CMK (cell line): ENCODE measurements at regions not wholly inside any gene's neighbourhood (a gene's known extent, or its start where the extent isn't known, plus 50 kb on each side); places are given as distances from the start of the nearest gene placed in this dataset.

Source experiments
- DNase-seq: peaks from one replicate; pipeline ENCODE4 v3.0.0-alpha.2; 2010; ENCODE audit warnings: low read depth

- DNase-seq: no peak
These were observed 405.9 kb downstream of the NR2F2 start for GRCh38 chr15:96736384-96736783.

- DNase-seq: no peak
These were observed 406.9 kb downstream of the NR2F2 start for GRCh38 chr15:96737408-96737807.

DNA sequence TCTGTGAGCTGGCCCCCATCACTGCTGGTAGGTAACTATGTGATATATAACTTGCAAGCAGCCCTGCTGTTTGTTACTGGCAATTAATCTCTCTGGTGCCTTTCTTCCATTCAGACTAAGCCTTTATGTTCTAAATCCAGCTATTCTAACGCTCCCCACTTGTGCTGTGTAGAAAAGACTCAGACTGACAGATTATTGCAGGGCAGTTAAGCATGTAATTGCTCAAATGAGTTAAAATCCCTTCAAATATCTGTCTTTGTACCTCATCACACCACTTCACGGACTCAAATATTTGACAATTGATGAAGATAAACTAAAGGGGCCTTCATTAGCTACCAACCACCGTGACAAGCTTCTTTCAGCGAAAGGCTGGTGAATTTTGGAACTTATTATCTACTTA, 416.2 kb downstream of the NR2F2 start:
- no peak for DNase-seq

DNA sequence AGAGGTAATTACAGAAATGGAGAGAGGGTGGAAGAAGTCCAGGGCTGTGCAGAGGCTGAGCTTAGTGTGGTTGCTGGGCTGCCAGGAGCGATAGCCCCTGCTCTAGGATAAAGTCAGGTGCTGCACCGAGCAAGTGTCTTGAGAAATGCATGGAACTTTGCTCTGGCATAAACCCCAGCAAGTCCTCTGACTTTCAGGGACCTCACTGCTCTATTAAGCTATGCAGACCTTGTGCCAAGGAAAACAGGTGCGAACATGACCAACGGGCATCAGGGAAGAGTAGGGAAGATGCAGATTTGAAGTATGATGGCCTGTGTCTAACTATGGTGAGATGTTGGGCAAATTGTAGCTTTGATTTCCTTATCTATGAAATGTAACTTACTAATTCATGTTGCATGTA, 416.8 kb downstream of the NR2F2 start:
- no peak for DNase-seq

GRCh38 chr15:96750361-96750760, 419.9 kb downstream of the NR2F2 start:
- DNase-seq: no peak

GRCh38 chr15:96756146-96756545, 425.6 kb downstream of the NR2F2 start:
- DNase-seq: no peak

DNA sequence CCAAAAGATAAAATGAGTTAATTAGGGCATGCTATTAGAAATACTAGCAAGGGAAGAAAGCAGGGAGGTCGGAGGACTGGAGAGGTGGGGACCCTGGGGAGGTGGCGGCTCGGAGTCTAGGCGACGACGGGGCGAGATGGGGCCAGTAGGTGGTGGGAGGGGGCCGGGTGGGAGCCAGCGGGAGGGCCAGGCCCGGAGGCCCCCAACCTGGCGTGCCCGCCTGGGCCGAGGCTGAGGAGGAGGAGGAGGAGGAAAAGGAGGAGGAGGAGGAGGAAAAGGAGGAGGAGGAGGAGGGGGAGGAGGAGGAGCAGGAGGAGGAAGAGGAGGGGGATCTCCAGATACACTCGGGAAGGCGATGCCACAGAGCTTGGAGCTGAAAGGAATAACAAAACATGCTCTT, 426.2 kb downstream of the NR2F2 start:
- no peak for DNase-seq

GRCh38 chr15:96762566-96762965, 432.1 kb downstream of the NR2F2 start:
- no peak for DNase-seq

- no peak for DNase-seq
These were observed 434.0 kb downstream of the NR2F2 start for GRCh38 chr15:96764501-96764900.

GRCh38 chr15:96764946-96765345, 434.4 kb downstream of the NR2F2 start:
- DNase-seq: no peak

- DNase-seq: no peak
These were observed 435.9 kb downstream of the NR2F2 start for GRCh38 chr15:96766366-96766765.

GRCh38 chr15:96767703-96768434, 437.4 kb downstream of the NR2F2 start:
- no peak for DNase-seq

DNA sequence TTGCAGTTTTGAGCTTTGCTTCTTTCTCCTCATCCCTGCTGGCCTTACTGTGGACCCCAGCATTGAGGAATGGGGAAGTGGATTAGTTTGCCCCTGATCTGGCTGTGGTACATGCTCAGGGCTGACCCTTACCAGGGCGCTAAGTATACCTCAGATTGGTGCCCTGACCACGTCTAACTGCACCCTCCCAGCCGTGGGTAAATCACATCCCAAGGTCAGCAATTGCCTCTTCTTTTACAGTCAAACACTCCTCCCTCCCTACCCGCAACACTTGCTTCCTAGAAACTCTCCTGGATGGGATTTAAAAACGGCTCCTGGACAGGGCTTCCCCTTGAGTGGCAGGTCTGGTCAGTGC, 437.9 kb downstream of the NR2F2 start:
- DNase-seq: no peak

DNA sequence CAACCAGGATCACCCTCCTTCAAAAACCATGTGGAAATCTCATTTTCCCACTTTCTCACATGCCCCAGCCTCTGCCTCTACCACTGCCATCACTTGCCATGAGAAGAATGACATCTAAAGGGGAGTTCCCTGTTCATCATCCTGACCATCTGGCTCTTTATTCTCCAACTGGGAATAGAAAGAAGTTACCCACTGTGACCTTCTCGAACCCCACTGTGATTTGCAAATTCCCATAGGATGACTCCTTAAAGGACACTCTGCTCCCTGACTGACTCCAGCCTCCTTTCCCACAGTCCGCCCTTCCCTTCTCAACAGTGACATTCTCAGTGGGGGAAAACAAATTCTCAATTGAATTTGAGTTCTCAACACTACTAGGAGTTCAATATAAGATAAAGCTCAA, 440.5 kb downstream of the NR2F2 start:
- DNase-seq: no peak

GRCh38 chr15:96774216-96774615, 443.7 kb downstream of the NR2F2 start:
- no peak for DNase-seq

- DNase-seq: no peak
These were observed 453.2 kb downstream of the NR2F2 start for GRCh38 chr15:96783746-96784145.

GRCh38 chr15:96790004-96790403, 459.5 kb downstream of the NR2F2 start:
- DNase-seq: no peak

DNA sequence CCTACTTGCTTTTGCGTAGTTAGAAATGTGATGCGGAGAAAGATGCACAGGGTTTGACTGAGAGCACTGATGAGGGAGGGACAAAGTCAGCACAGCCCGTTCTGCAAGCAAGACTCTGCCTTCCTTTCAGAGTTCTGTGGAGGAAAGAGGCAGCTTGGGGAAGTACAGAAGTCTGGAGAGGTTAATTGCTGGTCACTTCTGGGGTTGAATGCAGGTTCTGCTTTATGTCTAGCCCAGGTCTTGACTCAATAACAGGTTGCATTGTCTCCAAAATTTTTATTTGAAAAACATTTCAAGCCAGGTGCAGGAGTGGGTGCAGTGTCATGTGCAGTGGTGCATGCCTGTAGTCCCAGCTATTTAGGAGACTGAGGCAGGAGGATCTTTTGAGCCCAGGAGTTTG, 461.7 kb downstream of the NR2F2 start:
- no peak for DNase-seq

DNA sequence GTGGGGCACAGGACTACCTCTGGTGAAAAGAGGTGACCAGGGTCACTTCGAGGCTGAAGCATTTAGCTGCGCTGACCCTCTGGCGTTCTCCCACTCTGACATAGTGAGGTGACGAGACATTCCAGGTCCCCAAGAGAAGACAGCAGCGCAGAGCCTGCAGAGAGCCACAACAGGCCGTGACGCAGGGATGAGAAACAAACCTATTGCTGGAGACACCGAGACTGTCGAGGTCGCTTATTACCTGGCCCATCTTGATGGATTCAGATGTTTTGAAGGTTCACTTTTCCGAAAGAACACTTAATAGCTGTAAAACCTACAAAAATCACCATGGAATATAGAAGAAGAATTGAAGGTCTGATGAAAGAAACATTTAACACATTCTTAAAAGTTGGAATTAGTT, 466.3 kb downstream of the NR2F2 start:
- DNase-seq: no peak

GRCh38 chr15:96801576-96802150, 471.2 kb downstream of the NR2F2 start:
- DNase-seq: no peak

- DNase-seq: no peak
These were observed 472.2 kb downstream of the NR2F2 start for GRCh38 chr15:96802611-96803255.

DNA sequence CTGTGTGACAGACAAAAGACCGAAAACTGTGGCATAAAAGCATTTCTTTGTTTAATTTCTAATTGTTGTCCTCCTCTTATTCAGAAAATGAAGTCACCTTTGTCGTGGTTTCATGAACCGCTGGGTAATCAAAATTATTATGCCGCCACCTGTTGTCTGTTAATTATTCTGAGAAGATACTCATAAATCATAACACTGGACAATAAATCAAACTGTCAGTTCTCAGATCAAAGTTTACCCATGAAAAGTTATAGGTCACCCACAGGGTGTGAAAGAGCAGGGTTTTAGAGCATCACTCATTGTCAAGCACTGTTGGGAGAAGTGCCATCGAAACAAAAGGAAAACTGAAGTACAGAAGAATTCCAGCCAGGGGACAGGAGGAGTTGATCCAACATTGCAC, 474.3 kb downstream of the NR2F2 start:
- DNase-seq: no peak

- no peak for DNase-seq
These were observed 476.9 kb downstream of the NR2F2 start for GRCh38 chr15:96807361-96807760.

DNA sequence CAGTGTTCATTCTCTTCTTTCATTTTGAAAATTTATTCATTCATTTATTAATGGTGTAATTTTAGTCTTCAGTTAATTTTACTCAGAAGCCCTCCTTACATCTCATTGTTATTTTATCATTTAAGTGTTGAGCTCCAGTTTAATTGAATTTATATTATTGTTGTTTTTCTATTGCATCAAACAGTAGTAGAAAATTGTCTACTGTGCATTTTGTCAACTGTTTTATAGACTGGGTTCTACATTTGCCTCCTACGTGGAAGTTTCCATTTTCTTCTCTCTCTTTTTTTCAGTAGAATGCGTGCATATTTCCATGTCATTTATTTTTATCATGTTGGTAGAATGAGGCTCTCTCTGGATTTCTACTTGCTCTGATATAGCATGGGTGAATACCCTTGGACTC, 487.4 kb downstream of the NR2F2 start:
- no peak for DNase-seq
